WTC11 (cell line): ENCODE measurements at regions not wholly inside any gene's neighbourhood (a gene's known extent, or its start where the extent isn't known, plus 50 kb on each side); places are given as distances from the start of the nearest gene placed in this dataset.
"Not testable (repeated sequence)": the region's sequence is repeated elsewhere in the genome, so short reads cannot be mapped to it uniquely, and the experiment has no call there.

Experiments
- ATAC-seq: fragments of 200-7000 bp; cut with Tn5 transposase; 2 replicates; pipeline ENCODE4 v1.10.0; 2021; ENCODE audit warnings: mild to moderate bottlenecking, moderate library complexity
- CTCF ChIA-PET: fragments of 300-600 bp; sonication (Branson Sonifier 250); formaldehyde crosslinking; loops from one replicate; lab custom pipeline; 2021; ENCODE audit warnings: antibody characterized with exemption; lab: Charles Lee
- POLR2A ChIA-PET: fragments of 350-600 bp; sonication (Branson Sonifier 250); formaldehyde crosslinking; loops from one replicate; lab custom pipeline; 2021; ENCODE audit warnings: antibody characterized with exemption; lab: Charles Lee
- DNase-seq: peaks from one replicate; pipeline ENCODE4 v3.0.0; 2021; ENCODE audit warnings: low spot score
- H3K27ac Mint-ChIP-seq: 2 replicates; pipeline ENCODE4 v1.8.0; 2021; ENCODE audit warnings: mixed read lengths
- H3K27me3 Mint-ChIP-seq: 2 replicates; pipeline ENCODE4 v1.8.0; 2021; ENCODE audit warnings: low read depth, mild to moderate bottlenecking, moderate library complexity, mixed read lengths
- H3K36me3 Mint-ChIP-seq: 2 replicates; pipeline ENCODE4 v1.8.0; 2021; ENCODE audit warnings: mixed read lengths
- H3K4me1 Mint-ChIP-seq: 2 replicates; pipeline ENCODE4 v1.8.0; 2022; ENCODE audit warnings: mixed read lengths
- H3K4me3 Mint-ChIP-seq: 2 replicates; pipeline ENCODE4 v1.8.0; 2021; ENCODE audit warnings: mild to moderate bottlenecking, moderate library complexity, mixed read lengths
- H3K9me3 Mint-ChIP-seq: 2 replicates; pipeline ENCODE4 v1.8.0; 2021; ENCODE audit warnings: mixed read lengths
- FOXP1 ChIP-seq: sonication (generic); formaldehyde crosslinking; IDR thresholded peaks from 2 replicates; pipeline ENCODE4 v1.8.0; 2022; ENCODE audit warnings: missing genetic modification reagents, mild to moderate bottlenecking, moderate library complexity, borderline replicate concordance
- HMGA2 ChIP-seq: fragments of 250-450 bp; sonication (Bioruptor Pico); IDR thresholded peaks from 2 replicates; pipeline ENCODE4 v1.4.0; 2021; ENCODE audit warnings: mild to moderate bottlenecking, moderate library complexity
- SMAD3 ChIP-seq: sonication (generic); formaldehyde crosslinking; IDR thresholded peaks from 2 replicates; pipeline ENCODE4 v1.8.0; 2022; ENCODE audit warnings: missing genetic modification reagents, mild to moderate bottlenecking, borderline replicate concordance
- ZNF121 ChIP-seq: sonication (generic); formaldehyde crosslinking; IDR thresholded peaks from 2 replicates; pipeline ENCODE4 v1.8.0; 2023; ENCODE audit warnings: missing genetic modification reagents
- ZNF396 ChIP-seq: fragments of 250-450 bp; sonication (Bioruptor Pico); IDR thresholded peaks from 2 replicates; pipeline ENCODE4 v1.8.0; 2021; ENCODE audit warnings: mild to moderate bottlenecking, moderate library complexity, borderline replicate concordance
- TF ChIP-seq, protein P1 (sequence below): fragments of 250-450 bp; sonication (Bioruptor Pico); IDR thresholded peaks from 2 replicates; pipeline ENCODE4 v1.9.0; 2021; ENCODE audit warnings: mild to moderate bottlenecking, borderline replicate concordance
- TF ChIP-seq, protein P2 (sequence below): sonication (generic); formaldehyde crosslinking; IDR thresholded peaks from 2 replicates; pipeline ENCODE4 v1.8.1; 2022; ENCODE audit warnings: mild to moderate bottlenecking, missing genetic modification reagents, moderate library complexity, borderline replicate concordance
- TF ChIP-seq, protein P3 (sequence below): sonication (generic); formaldehyde crosslinking; IDR thresholded peaks from 2 replicates; pipeline ENCODE4 v1.8.0; 2023; ENCODE audit warnings: missing genetic modification reagents
- TF ChIP-seq, protein P4 (sequence below): sonication (generic); formaldehyde crosslinking; IDR thresholded peaks from 2 replicates; pipeline ENCODE4 v1.8.1; 2022; ENCODE audit warnings: low read depth, missing genetic modification reagents, borderline replicate concordance
- TF ChIP-seq, protein P5 (sequence below): sonication (generic); formaldehyde crosslinking; IDR thresholded peaks from 2 replicates; pipeline ENCODE4 v1.8.0; 2022; ENCODE audit warnings: missing genetic modification reagents
- TF ChIP-seq, protein P6 (sequence below): fragments of 250-450 bp; sonication (Bioruptor Pico); IDR thresholded peaks from 2 replicates; pipeline ENCODE4 v1.9.0; 2021; ENCODE audit warnings: mild to moderate bottlenecking
- TF ChIP-seq, protein P7 (sequence below): fragments of 200-600 bp; IDR thresholded peaks from 2 replicates; pipeline ENCODE4 v1.8.0; 2022; ENCODE audit warnings: antibody characterized with exemption

DNA sequence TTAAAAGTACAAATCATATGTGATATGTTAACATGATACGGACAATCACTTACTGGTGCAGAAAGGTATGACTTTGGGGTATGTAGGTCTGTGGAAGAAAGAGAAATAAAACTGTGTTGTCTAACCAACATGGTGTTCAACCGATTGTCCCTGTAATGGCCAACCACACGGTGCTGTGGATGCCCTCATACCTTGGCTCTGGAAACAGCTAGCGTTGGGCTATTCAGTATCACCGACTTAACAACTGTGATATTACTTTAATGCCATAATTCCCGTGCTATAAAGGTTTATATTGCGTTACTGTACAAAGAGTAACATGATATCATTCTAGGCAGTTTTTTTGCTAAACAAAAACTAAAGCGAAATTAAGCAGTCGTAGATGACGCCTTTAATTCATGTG is 448.3 kb downstream of the EFNB2 start (continued):
- TF ChIP-seq, protein P1, sequence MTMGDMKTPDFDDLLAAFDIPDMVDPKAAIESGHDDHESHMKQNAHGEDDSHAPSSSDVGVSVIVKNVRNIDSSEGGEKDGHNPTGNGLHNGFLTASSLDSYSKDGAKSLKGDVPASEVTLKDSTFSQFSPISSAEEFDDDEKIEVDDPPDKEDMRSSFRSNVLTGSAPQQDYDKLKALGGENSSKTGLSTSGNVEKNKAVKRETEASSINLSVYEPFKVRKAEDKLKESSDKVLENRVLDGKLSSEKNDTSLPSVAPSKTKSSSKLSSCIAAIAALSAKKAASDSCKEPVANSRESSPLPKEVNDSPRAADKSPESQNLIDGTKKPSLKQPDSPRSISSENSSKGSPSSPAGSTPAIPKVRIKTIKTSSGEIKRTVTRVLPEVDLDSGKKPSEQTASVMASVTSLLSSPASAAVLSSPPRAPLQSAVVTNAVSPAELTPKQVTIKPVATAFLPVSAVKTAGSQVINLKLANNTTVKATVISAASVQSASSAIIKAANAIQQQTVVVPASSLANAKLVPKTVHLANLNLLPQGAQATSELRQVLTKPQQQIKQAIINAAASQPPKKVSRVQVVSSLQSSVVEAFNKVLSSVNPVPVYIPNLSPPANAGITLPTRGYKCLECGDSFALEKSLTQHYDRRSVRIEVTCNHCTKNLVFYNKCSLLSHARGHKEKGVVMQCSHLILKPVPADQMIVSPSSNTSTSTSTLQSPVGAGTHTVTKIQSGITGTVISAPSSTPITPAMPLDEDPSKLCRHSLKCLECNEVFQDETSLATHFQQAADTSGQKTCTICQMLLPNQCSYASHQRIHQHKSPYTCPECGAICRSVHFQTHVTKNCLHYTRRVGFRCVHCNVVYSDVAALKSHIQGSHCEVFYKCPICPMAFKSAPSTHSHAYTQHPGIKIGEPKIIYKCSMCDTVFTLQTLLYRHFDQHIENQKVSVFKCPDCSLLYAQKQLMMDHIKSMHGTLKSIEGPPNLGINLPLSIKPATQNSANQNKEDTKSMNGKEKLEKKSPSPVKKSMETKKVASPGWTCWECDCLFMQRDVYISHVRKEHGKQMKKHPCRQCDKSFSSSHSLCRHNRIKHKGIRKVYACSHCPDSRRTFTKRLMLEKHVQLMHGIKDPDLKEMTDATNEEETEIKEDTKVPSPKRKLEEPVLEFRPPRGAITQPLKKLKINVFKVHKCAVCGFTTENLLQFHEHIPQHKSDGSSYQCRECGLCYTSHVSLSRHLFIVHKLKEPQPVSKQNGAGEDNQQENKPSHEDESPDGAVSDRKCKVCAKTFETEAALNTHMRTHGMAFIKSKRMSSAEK, result no peak
- TF ChIP-seq, protein P2, sequence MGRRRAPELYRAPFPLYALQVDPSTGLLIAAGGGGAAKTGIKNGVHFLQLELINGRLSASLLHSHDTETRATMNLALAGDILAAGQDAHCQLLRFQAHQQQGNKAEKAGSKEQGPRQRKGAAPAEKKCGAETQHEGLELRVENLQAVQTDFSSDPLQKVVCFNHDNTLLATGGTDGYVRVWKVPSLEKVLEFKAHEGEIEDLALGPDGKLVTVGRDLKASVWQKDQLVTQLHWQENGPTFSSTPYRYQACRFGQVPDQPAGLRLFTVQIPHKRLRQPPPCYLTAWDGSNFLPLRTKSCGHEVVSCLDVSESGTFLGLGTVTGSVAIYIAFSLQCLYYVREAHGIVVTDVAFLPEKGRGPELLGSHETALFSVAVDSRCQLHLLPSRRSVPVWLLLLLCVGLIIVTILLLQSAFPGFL (CRISPR knock-in tag), result no peak
- TF ChIP-seq ZNF121 (CRISPR knock-in tag), result no peak
- TF ChIP-seq, protein P3, sequence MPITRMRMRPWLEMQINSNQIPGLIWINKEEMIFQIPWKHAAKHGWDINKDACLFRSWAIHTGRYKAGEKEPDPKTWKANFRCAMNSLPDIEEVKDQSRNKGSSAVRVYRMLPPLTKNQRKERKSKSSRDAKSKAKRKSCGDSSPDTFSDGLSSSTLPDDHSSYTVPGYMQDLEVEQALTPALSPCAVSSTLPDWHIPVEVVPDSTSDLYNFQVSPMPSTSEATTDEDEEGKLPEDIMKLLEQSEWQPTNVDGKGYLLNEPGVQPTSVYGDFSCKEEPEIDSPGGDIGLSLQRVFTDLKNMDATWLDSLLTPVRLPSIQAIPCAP (CRISPR knock-in tag), result no peak
- no peak for TF ChIP-seq ZNF396
- TF ChIP-seq HMGA2, result no peak
- no peak for TF ChIP-seq FOXP1 (CRISPR knock-in tag)
- no peak for TF ChIP-seq SMAD3 (CRISPR knock-in tag)
- TF ChIP-seq, protein P4, sequence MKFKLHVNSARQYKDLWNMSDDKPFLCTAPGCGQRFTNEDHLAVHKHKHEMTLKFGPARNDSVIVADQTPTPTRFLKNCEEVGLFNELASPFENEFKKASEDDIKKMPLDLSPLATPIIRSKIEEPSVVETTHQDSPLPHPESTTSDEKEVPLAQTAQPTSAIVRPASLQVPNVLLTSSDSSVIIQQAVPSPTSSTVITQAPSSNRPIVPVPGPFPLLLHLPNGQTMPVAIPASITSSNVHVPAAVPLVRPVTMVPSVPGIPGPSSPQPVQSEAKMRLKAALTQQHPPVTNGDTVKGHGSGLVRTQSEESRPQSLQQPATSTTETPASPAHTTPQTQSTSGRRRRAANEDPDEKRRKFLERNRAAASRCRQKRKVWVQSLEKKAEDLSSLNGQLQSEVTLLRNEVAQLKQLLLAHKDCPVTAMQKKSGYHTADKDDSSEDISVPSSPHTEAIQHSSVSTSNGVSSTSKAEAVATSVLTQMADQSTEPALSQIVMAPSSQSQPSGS, result no peak
- TF ChIP-seq, protein P5, sequence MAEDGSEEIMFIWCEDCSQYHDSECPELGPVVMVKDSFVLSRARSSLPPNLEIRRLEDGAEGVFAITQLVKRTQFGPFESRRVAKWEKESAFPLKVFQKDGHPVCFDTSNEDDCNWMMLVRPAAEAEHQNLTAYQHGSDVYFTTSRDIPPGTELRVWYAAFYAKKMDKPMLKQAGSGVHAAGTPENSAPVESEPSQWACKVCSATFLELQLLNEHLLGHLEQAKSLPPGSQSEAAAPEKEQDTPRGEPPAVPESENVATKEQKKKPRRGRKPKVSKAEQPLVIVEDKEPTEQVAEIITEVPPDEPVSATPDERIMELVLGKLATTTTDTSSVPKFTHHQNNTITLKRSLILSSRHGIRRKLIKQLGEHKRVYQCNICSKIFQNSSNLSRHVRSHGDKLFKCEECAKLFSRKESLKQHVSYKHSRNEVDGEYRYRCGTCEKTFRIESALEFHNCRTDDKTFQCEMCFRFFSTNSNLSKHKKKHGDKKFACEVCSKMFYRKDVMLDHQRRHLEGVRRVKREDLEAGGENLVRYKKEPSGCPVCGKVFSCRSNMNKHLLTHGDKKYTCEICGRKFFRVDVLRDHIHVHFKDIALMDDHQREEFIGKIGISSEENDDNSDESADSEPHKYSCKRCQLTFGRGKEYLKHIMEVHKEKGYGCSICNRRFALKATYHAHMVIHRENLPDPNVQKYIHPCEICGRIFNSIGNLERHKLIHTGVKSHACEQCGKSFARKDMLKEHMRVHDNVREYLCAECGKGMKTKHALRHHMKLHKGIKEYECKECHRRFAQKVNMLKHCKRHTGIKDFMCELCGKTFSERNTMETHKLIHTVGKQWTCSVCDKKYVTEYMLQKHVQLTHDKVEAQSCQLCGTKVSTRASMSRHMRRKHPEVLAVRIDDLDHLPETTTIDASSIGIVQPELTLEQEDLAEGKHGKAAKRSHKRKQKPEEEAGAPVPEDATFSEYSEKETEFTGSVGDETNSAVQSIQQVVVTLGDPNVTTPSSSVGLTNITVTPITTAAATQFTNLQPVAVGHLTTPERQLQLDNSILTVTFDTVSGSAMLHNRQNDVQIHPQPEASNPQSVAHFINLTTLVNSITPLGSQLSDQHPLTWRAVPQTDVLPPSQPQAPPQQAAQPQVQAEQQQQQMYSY (CRISPR knock-in tag), result no peak

DNA sequence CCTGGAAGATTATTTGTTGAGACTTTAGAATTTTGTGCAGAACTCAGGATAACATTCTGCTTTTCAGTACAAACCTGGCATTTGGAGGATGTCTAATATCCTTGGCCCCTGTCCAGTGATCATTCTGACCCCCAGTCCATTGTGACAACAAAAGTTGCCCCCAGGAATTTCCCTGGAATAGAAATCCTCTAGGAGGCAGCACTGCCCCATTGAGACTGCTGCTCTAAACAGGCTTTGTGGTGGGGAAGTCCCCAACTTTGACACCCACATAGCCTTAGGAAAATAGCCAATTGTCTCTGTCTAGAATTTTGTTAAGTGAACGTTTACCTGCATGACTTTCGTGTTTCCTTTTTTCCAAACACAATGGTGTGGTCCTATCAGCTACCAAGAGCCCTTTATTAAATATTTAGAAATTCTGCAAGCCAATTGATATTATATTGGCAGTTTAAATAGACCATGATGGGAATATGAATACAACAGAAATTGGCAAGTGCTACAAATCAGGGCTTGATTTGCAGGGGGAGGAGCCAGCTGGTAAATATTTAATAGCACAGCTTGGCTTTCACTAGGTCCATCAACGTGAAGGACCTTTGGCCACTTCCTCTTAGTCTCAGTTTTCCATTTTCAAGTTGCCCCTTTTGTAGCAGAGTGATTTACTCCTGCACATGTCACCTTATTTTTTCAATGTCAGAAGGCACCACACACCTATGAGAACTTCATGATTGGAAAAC is 451.7 kb downstream of the EFNB2 start:
- H3K4me1 Mint-ChIP-seq, result peaks cover 23% of the 10 kb centered on the region
- DNase-seq (peak; percentile 54), ATAC-seq (peak; percentile 91)
- TF ChIP-seq, protein P6, sequence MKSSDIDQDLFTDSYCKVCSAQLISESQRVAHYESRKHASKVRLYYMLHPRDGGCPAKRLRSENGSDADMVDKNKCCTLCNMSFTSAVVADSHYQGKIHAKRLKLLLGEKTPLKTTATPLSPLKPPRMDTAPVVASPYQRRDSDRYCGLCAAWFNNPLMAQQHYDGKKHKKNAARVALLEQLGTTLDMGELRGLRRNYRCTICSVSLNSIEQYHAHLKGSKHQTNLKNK, result no peak
- TF ChIP-seq, protein P7, sequence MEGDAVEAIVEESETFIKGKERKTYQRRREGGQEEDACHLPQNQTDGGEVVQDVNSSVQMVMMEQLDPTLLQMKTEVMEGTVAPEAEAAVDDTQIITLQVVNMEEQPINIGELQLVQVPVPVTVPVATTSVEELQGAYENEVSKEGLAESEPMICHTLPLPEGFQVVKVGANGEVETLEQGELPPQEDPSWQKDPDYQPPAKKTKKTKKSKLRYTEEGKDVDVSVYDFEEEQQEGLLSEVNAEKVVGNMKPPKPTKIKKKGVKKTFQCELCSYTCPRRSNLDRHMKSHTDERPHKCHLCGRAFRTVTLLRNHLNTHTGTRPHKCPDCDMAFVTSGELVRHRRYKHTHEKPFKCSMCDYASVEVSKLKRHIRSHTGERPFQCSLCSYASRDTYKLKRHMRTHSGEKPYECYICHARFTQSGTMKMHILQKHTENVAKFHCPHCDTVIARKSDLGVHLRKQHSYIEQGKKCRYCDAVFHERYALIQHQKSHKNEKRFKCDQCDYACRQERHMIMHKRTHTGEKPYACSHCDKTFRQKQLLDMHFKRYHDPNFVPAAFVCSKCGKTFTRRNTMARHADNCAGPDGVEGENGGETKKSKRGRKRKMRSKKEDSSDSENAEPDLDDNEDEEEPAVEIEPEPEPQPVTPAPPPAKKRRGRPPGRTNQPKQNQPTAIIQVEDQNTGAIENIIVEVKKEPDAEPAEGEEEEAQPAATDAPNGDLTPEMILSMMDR, result peak; percentile 38; the same call in 1 of the 2 replicates
- ChIA-PET POLR2A (no interaction called here), CTCF (interaction anchor here (0.9 kb wide), 1 partner anchor 447 kb away, joined by 3 read pairs; no protein-coding TSS in a partner anchor)
- no peaks in the 10 kb centered on the region for H3K27me3 Mint-ChIP-seq
- peaks cover 10% of the 10 kb centered on the region for H3K9me3 Mint-ChIP-seq
- H3K36me3 Mint-ChIP-seq, result peaks cover 10% of the 10 kb centered on the region
- H3K4me3 Mint-ChIP-seq, result no peak overlapping the region
- H3K27ac Mint-ChIP-seq, result no peak overlapping the region

DNA sequence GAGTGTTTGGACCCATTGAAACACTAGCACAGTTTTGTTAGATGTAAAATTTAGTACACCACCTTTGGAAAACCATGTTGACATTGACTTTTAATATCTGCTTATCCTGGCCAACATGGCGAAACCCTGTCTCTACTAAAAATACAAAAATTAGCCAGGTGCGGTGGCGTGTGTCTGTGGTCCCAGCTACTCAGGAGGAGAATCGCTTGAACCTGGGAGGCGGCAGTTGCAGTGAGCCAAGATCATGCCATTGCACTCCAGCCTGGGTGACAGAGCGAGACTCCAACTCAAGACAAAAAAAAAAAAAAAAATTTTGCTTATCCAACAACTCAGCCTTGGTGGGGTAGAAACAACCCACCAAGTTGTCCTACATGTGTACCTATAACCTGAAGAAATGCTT is 454.2 kb downstream of the EFNB2 start:
- ATAC-seq, H3K27ac Mint-ChIP-seq, H3K27me3 Mint-ChIP-seq, DNase-seq, H3K36me3 Mint-ChIP-seq, CTCF ChIA-PET, H3K4me3 Mint-ChIP-seq: not testable (repeated sequence)
- Mint-ChIP-seq H3K4me1 (peaks cover 26% of the 10 kb centered on the region), H3K9me3 (peaks cover 10% of the 10 kb centered on the region)
- POLR2A ChIA-PET, result interaction anchor here (0.7 kb wide), 1 partner anchor 12 kb away, joined by 4 read pairs; no protein-coding TSS in a partner anchor
